Ishikawa (cell line): ENCODE measurements at regions not wholly inside any gene's neighbourhood (a gene's known extent, or its start where the extent isn't known, plus 50 kb on each side); places are given as distances from the start of the nearest gene placed in this dataset.

Experiments used
- EGR1 ChIP-seq: IDR thresholded peaks from 2 replicates; pipeline ENCODE4 v1.6.1; 2012
- EP300 ChIP-seq: IDR thresholded peaks from 2 replicates; pipeline ENCODE4 v1.6.1; 2012; ENCODE audit warnings: borderline replicate concordance
- NFIC ChIP-seq: IDR thresholded peaks from 2 replicates; pipeline ENCODE4 v1.6.1; 2012
- TAF1 ChIP-seq: IDR thresholded peaks from 2 replicates; pipeline ENCODE4 v1.6.1; 2012; ENCODE audit warnings: low read depth, mild to moderate bottlenecking
- USF1 ChIP-seq: IDR thresholded peaks from 2 replicates; pipeline ENCODE4 v1.6.1; 2012
- YY1 ChIP-seq: IDR thresholded peaks from 2 replicates; pipeline ENCODE4 v1.6.1; 2012; ENCODE audit warnings: low read depth
- TF ChIP-seq, protein P1 (sequence below): IDR thresholded peaks from 2 replicates; pipeline ENCODE4 v1.6.1; 2012

- TF ChIP-seq YY1 = no peak
- TF ChIP-seq, protein P1, sequence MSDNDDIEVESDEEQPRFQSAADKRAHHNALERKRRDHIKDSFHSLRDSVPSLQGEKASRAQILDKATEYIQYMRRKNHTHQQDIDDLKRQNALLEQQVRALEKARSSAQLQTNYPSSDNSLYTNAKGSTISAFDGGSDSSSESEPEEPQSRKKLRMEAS = no peak
- TF ChIP-seq TAF1 = no peak
- no peak for TF ChIP-seq EP300
- TF ChIP-seq EGR1 = no peak
- no peak for TF ChIP-seq NFIC
- no peak for TF ChIP-seq USF1
Measured at GRCh38 chr9:73074176-73074708, 77.4 kb upstream of the ANXA1 start.
